ENCODE measurements at regions not wholly inside any gene's neighbourhood (a gene's known extent, or its start where the extent isn't known, plus 50 kb on each side); places are given as distances from the start of the nearest gene placed in this dataset.
A peak's percentile ranks its signal among the peaks of the same experiment; 100 is the strongest.

GRCh38 chr2:180208841-180209240 lies 201.7 kb upstream of the CWC22 start:
- DNase-seq (ENCODE audit: low read depth) = peak; percentile 32

GRCh38 chr2:180205621-180206235 lies 198.6 kb upstream of the CWC22 start:
- DNase-seq (ENCODE audit: low read depth) = no peak

- DNase-seq (ENCODE audit: low read depth) = peak; percentile 33
These were observed 196.9 kb upstream of the CWC22 start for GRCh38 chr2:180203972-180204371.

GRCh38 chr2:180202467-180202951 lies 195.4 kb upstream of the CWC22 start:
- peak; percentile 74 for DNase-seq (ENCODE audit: low read depth)

- DNase-seq (ENCODE audit: low read depth) = no peak
These were observed 189.4 kb upstream of the CWC22 start for GRCh38 chr2:180196419-180196977.

- DNase-seq (ENCODE audit: low read depth) = no peak
These were observed 188.8 kb upstream of the CWC22 start for GRCh38 chr2:180195847-180196246.

- DNase-seq (ENCODE audit: low read depth) = peak; percentile 58
These were observed 184.5 kb upstream of the CWC22 start for GRCh38 chr2:180191432-180192124.

- no peak for DNase-seq (ENCODE audit: low read depth)
These were observed 183.8 kb upstream of the CWC22 start for GRCh38 chr2:180190851-180191250.

- no peak for DNase-seq (ENCODE audit: low read depth)
These were observed 180.5 kb upstream of the CWC22 start for GRCh38 chr2:180187611-180188010.

GRCh38 chr2:180184506-180184905 lies 177.4 kb upstream of the CWC22 start:
- DNase-seq (ENCODE audit: low read depth) = peak; percentile 84

- no peak for DNase-seq (ENCODE audit: low read depth)
These were observed 173.4 kb upstream of the CWC22 start for GRCh38 chr2:180180511-180180910.

GRCh38 chr2:180177534-180177933 lies 170.4 kb upstream of the CWC22 start:
- no peak for DNase-seq (ENCODE audit: low read depth)

- no peak for DNase-seq (ENCODE audit: low read depth)
These were observed 168.6 kb upstream of the CWC22 start for GRCh38 chr2:180175736-180176135.

- DNase-seq (ENCODE audit: low read depth) = no peak
These were observed 167.5 kb upstream of the CWC22 start for GRCh38 chr2:180174580-180174979.

- no peak for DNase-seq (ENCODE audit: low read depth)
These were observed 162.4 kb upstream of the CWC22 start for GRCh38 chr2:180169474-180169873.

- DNase-seq (ENCODE audit: low read depth) = no peak
These were observed 154.3 kb upstream of the CWC22 start for GRCh38 chr2:180161415-180161814.

GRCh38 chr2:180159921-180160320 lies 152.8 kb upstream of the CWC22 start:
- no peak for DNase-seq (ENCODE audit: low read depth)

GRCh38 chr2:180158961-180159360 lies 151.9 kb upstream of the CWC22 start:
- peak; percentile 78 for DNase-seq (ENCODE audit: low read depth)

GRCh38 chr2:180156651-180157050 lies 149.6 kb upstream of the CWC22 start:
- no peak for DNase-seq (ENCODE audit: low read depth)

GRCh38 chr2:180150606-180151005 lies 143.5 kb upstream of the CWC22 start:
- no peak for DNase-seq (ENCODE audit: low read depth)

GRCh38 chr2:180146541-180146940 lies 139.4 kb upstream of the CWC22 start:
- no peak for DNase-seq (ENCODE audit: low read depth)

GRCh38 chr2:180146114-180146513 lies 139.0 kb upstream of the CWC22 start:
- DNase-seq (ENCODE audit: low read depth) = no peak

- DNase-seq (ENCODE audit: low read depth) = no peak
These were observed 138.1 kb upstream of the CWC22 start for GRCh38 chr2:180145163-180145562.

Data from fibroblast of gingiva (primary cell).